Astrocyte (in vitro differentiated cells and primary cell): ENCODE measurements at regions not wholly inside any gene's neighbourhood (a gene's known extent, or its start where the extent isn't known, plus 50 kb on each side); places are given as distances from the start of the nearest gene placed in this dataset.

ENCODE experiments used
- DNase-seq: peaks from one replicate; pipeline ENCODE4 v3.0.0-alpha.2; 2010; ENCODE audit warnings: low read depth
- FAIRE-seq: peaks from 2 replicates; lab custom pipeline; 2011; peaks lifted over from hg19 to GRCh38; lab: Jason Lieb, UNC
- H2AFZ ChIP-seq: 2 replicates; pipeline ENCODE4 v1.6.0; 2012; ENCODE audit warnings: low read depth, low read length, inconsistent platforms
- H3K27ac ChIP-seq: 2 replicates; pipeline ENCODE4 v1.5.1; 2011; ENCODE audit warnings: low read depth, low read length, inconsistent platforms
- H3K27me3 ChIP-seq: 2 replicates; pipeline ENCODE4 v1.6.0; 2011; ENCODE audit warnings: low read length, inconsistent platforms; ENCODE audit not compliant: insufficient read depth
- H3K36me3 ChIP-seq: 2 replicates; pipeline ENCODE4 v1.5.1; 2011; ENCODE audit warnings: low read length, inconsistent platforms; ENCODE audit not compliant: insufficient read depth
- H3K4me1 ChIP-seq: 2 replicates; pipeline ENCODE4 v1.5.1; 2011; ENCODE audit warnings: low read length, inconsistent platforms; ENCODE audit not compliant: insufficient read depth
- H3K4me2 ChIP-seq: 2 replicates; pipeline ENCODE4 v1.6.0; 2012; ENCODE audit warnings: low read length, inconsistent platforms
- H3K4me3 ChIP-seq: 2 replicates; pipeline ENCODE4 v1.5.1; 2011; ENCODE audit warnings: low read depth, mild to moderate bottlenecking, low read length, inconsistent platforms; ENCODE audit not compliant: insufficient read depth
- H3K79me2 ChIP-seq: 2 replicates; pipeline ENCODE4 v1.6.0; 2012; ENCODE audit warnings: mild to moderate bottlenecking, low read length, inconsistent platforms; ENCODE audit not compliant: insufficient read depth
- H3K9ac ChIP-seq: 2 replicates; pipeline ENCODE4 v1.6.0; 2012; ENCODE audit warnings: mild to moderate bottlenecking, low read length, inconsistent platforms
- H3K9me3 ChIP-seq: 2 replicates; pipeline ENCODE4 v1.5.1; 2012; ENCODE audit warnings: low read depth, mild to moderate bottlenecking, low read length, inconsistent platforms; ENCODE audit not compliant: insufficient read depth
- H4K20me1 ChIP-seq: 2 replicates; pipeline ENCODE4 v1.6.0; 2012; ENCODE audit warnings: low read length, inconsistent platforms; ENCODE audit not compliant: insufficient read depth
- H3K27ac Mint-ChIP-seq: one replicate; pipeline ENCODE4 v1.8.0; 2021; ENCODE audit warnings: mild to moderate bottlenecking, mixed read lengths; ENCODE audit not compliant: unreplicated experiment
- H3K27me3 Mint-ChIP-seq: one replicate; pipeline ENCODE4 v1.8.0; 2021; ENCODE audit warnings: low read depth, mixed read lengths; ENCODE audit not compliant: unreplicated experiment
- H3K36me3 Mint-ChIP-seq: one replicate; pipeline ENCODE4 v1.8.0; 2021; ENCODE audit warnings: low read depth, mixed read lengths; ENCODE audit not compliant: unreplicated experiment
- H3K4me1 Mint-ChIP-seq: one replicate; pipeline ENCODE4 v1.8.0; 2021; ENCODE audit warnings: low read depth, mixed read lengths; ENCODE audit not compliant: unreplicated experiment
- H3K4me3 Mint-ChIP-seq: one replicate; pipeline ENCODE4 v1.8.0; 2021; ENCODE audit warnings: mild to moderate bottlenecking, moderate library complexity, mixed read lengths; ENCODE audit not compliant: unreplicated experiment
- H3K9me3 Mint-ChIP-seq: one replicate; pipeline ENCODE4 v1.8.0; 2021; ENCODE audit warnings: mild to moderate bottlenecking, mixed read lengths; ENCODE audit not compliant: unreplicated experiment
- CTCF ChIP-seq: IDR thresholded peaks from 2 replicates; pipeline ENCODE4 v1.5.1; 2011; ENCODE audit warnings: low read depth, mild to moderate bottlenecking, inconsistent platforms, low read length, moderate library complexity; ENCODE audit not compliant: insufficient read depth
- EZH2 ChIP-seq: IDR thresholded peaks from 2 replicates; pipeline ENCODE4 v1.6.1; 2012; ENCODE audit warnings: mild to moderate bottlenecking, low read length, inconsistent platforms; ENCODE audit not compliant: insufficient read depth

DNA sequence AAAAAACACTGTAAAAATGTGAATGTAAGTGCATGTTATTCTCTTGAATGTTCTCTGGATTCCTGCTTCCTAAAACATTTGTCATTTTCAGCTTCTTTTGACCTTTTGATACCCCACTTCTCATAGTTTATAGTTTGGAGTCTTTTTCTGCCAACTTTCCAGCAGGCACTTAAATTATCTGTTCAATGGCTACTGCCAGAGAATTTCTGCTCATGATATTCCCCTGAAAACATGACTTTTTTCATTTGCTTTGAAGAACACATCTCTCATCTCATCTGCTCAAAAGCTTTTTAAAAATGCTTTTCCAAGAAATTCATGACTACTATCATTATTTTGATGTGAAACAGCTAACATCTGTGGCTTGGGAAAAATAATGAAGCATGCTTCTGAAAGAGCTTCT is 269.7 kb upstream of the PCDH7 start:
- no peaks in the 10 kb centered on the region for H3K36me3 ChIP-seq
- H4K20me1 ChIP-seq: no peaks in the 10 kb centered on the region
- no peak overlapping the region for H3K9ac ChIP-seq
- Mint-ChIP-seq H3K36me3 (no peaks in the 10 kb centered on the region), H3K4me1 (no peaks in the 10 kb centered on the region), H3K27me3 (no peaks in the 10 kb centered on the region), H3K27ac (no peak overlapping the region), H3K9me3 (peaks cover 2% of the 10 kb centered on the region), H3K4me3 (no peak overlapping the region)
- no peaks in the 10 kb centered on the region for H3K79me2 ChIP-seq
- no peaks in the 10 kb centered on the region for H3K27me3 ChIP-seq
- FAIRE-seq (no peak), DNase-seq (no peak)
- no peaks in the 10 kb centered on the region for H3K9me3 ChIP-seq
- H3K27ac ChIP-seq: no peak overlapping the region
- H3K4me2 ChIP-seq: no peak overlapping the region
- H2AFZ ChIP-seq: no peak overlapping the region
- H3K4me1 ChIP-seq: no peaks in the 10 kb centered on the region
- no peak overlapping the region for H3K4me3 ChIP-seq
- TF ChIP-seq CTCF: no peak

DNA sequence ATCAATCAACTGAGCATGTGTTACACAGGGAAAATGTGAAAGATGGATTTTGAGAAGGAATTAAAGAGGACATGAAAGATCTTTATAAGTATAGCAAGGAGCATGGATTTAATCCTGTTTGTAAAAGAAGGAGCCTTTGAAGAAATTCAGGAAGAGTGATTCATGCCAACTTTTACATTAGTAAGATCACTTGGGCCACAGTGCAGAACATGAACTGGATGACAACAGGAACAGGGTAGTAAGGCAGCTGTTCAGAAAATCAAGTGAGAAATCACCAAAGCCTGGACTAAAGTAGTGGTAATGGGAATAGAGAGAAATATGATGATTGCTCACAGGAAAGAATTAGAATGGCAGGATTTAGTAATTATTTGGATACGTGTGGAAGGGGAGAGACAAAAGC is 265.7 kb upstream of the PCDH7 start:
- no peaks in the 10 kb centered on the region for H3K4me1 Mint-ChIP-seq
- Histone ChIP-seq H3K4me3 (no peak overlapping the region), H4K20me1 (no peaks in the 10 kb centered on the region), H2AFZ (no peak overlapping the region), H3K4me2 (no peak overlapping the region), H3K27ac (no peak overlapping the region), H3K9ac (no peak overlapping the region), H3K4me1 (no peaks in the 10 kb centered on the region), H3K27me3 (no peaks in the 10 kb centered on the region), H3K9me3 (no peaks in the 10 kb centered on the region), H3K36me3 (no peaks in the 10 kb centered on the region), H3K79me2 (no peaks in the 10 kb centered on the region)
- no peak overlapping the region for H3K27ac Mint-ChIP-seq
- H3K4me3 Mint-ChIP-seq: no peak overlapping the region
- DNase-seq (no peak), FAIRE-seq (no peak)
- no peaks in the 10 kb centered on the region for H3K27me3 Mint-ChIP-seq
- TF ChIP-seq CTCF (no peak), EZH2 (no peak)
- H3K36me3 Mint-ChIP-seq: no peaks in the 10 kb centered on the region
- H3K9me3 Mint-ChIP-seq: peaks cover 2% of the 10 kb centered on the region

GRCh38 chr4:30456716-30457115 is 263.5 kb upstream of the PCDH7 start:
- Histone ChIP-seq H3K27ac (no peak overlapping the region), H3K4me1 (no peaks in the 10 kb centered on the region), H3K27me3 (no peaks in the 10 kb centered on the region), H4K20me1 (no peaks in the 10 kb centered on the region), H3K9me3 (no peaks in the 10 kb centered on the region), H3K4me2 (no peak overlapping the region), H3K79me2 (no peaks in the 10 kb centered on the region), H2AFZ (no peak overlapping the region), H3K36me3 (no peaks in the 10 kb centered on the region), H3K4me3 (no peak overlapping the region), H3K9ac (no peak overlapping the region)
- no peak for DNase-seq
- Mint-ChIP-seq H3K27me3 (no peaks in the 10 kb centered on the region), H3K36me3 (no peaks in the 10 kb centered on the region), H3K9me3 (peaks cover 2% of the 10 kb centered on the region), H3K27ac (no peak overlapping the region), H3K4me3 (no peak overlapping the region), H3K4me1 (no peaks in the 10 kb centered on the region)
- TF ChIP-seq EZH2 (no peak), CTCF (no peak)
- FAIRE-seq: no peak
